ENCODE measurements at regions not wholly inside any gene's neighbourhood (a gene's known extent, or its start where the extent isn't known, plus 50 kb on each side); places are given as distances from the start of the nearest gene placed in this dataset.
"Not testable (repeated sequence)": the region's sequence is repeated elsewhere in the genome, so short reads cannot be mapped to it uniquely, and the experiment has no call there.

DNA sequence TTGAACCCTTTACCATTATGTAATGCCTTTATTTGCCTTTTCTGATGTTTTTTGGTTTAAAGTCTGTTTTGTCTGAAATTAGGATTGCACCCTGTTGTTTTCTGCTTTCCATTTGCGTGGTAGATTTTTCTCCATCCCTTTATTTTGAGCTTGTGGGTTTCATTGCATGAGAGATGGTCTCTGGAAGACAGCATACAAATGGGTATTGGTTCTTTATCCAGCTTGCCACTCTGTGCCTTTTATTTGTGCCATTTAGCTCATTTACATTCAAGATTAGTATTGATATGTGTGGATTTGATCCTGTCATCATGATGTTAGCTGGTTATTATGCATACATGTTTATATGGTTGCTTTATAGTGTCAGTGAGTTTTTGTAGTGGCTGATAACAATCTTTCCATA, 318.7 kb upstream of the PPP2R3A start:
- DNase-seq (no peak), ATAC-seq (replicated peaks in 1 of 2) (no peak)
- no peak overlapping the region for H3K27ac Mint-ChIP-seq
- H3K9me3 Mint-ChIP-seq: peaks cover 3 to 5% of the 10 kb centered on the region in 2 donors
- no peak overlapping the region for H3K4me3 Mint-ChIP-seq
- no peaks in the 10 kb centered on the region for H3K4me1 Mint-ChIP-seq (ENCODE audit: low read depth)
- no peaks in the 10 kb centered on the region for H3K36me3 Mint-ChIP-seq (ENCODE audit: insufficient read depth in 2 of 2)
- H3K27me3 Mint-ChIP-seq (ENCODE audit: low read depth): no peaks in the 10 kb centered on the region

DNA sequence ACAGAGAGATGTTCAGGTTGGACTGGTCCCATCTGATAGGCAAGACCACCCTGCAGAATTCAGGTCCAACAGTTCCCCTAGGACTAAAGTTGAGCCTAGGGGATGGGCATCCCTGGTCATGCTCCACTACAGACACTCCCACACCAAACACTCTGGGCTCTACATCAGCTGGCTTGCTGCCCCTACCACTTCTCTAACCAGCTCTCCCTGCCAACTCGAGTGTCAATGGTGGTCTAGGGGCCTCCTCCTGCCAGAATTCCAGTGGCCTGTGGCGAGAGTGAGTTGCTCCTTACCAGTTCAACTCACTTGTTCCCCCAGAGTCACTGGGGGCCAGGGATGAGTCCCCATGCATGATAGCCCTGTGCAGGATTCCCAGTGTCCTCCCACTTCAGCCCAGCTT, 316.2 kb upstream of the PPP2R3A start:
- ATAC-seq (replicated peaks in 1 of 2) (no peak), DNase-seq (no peak)
- H3K4me3 Mint-ChIP-seq: no peak overlapping the region
- no peaks in the 10 kb centered on the region for H3K4me1 Mint-ChIP-seq (ENCODE audit: low read depth)
- H3K36me3 Mint-ChIP-seq (ENCODE audit: insufficient read depth in 2 of 2): no peaks in the 10 kb centered on the region
- H3K27ac Mint-ChIP-seq: no peak overlapping the region
- peaks cover 3 to 5% of the 10 kb centered on the region in 2 donors for H3K9me3 Mint-ChIP-seq
- no peaks in the 10 kb centered on the region for H3K27me3 Mint-ChIP-seq (ENCODE audit: low read depth)

DNA sequence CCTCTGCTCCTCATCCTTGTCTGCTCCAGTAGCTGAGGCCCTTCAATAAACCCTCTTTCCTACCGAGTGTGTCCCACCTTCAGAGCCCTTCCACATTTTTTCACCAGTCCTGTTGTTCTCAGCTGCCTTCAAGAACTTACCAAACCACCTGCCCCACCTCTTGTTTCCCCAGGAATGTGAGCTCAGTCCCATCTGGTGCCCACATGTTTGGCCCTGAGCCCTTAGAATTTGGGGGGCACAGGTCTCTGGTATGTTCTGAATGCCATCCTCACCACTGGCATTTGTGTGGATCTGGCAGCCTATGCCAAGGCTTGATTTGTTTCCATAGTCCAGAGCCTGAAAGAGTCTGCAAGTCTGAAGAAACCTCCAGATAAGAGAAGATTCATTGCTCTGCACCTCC, 315.2 kb upstream of the PPP2R3A start:
- H3K4me1 Mint-ChIP-seq (ENCODE audit: low read depth): no peaks in the 10 kb centered on the region
- H3K36me3 Mint-ChIP-seq (ENCODE audit: insufficient read depth in 2 of 2): no peaks in the 10 kb centered on the region
- ATAC-seq (replicated peaks in 1 of 2) (no peak), DNase-seq (no peak)
- peaks cover 3 to 5% of the 10 kb centered on the region in 2 donors for H3K9me3 Mint-ChIP-seq
- H3K27ac Mint-ChIP-seq: no peak overlapping the region
- H3K4me3 Mint-ChIP-seq: no peak overlapping the region
- no peaks in the 10 kb centered on the region for H3K27me3 Mint-ChIP-seq (ENCODE audit: low read depth)

DNA sequence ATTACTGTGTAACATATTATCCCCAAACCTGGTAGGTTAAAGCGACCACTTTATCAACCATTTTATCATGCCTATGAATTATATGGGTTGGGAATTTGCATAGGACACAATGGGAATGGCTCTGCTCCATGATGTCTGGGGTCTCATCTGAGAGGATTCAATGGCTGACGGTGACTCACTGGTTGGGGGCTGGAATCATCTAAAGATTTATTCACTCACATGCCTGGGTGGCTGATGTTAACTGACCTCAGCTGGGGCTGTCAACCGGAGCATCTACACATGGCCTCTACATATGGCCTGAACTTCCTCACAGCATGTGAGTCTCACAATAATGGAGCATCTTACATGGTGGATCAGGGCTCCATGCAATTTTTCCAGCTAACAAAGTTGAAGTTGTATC, 313.1 kb upstream of the PPP2R3A start:
- Mint-ChIP-seq H3K4me1 (ENCODE audit: low read depth) (no peaks in the 10 kb centered on the region), H3K9me3 (peaks cover 4 to 11% of the 10 kb centered on the region in 2 donors), H3K27me3 (ENCODE audit: low read depth) (no peaks in the 10 kb centered on the region), H3K27ac (no peak overlapping the region), H3K36me3 (ENCODE audit: insufficient read depth in 2 of 2) (no peaks in the 10 kb centered on the region), H3K4me3 (no peak overlapping the region)
- no peak for ATAC-seq (replicated peaks in 1 of 2)
- no peak for DNase-seq

DNA sequence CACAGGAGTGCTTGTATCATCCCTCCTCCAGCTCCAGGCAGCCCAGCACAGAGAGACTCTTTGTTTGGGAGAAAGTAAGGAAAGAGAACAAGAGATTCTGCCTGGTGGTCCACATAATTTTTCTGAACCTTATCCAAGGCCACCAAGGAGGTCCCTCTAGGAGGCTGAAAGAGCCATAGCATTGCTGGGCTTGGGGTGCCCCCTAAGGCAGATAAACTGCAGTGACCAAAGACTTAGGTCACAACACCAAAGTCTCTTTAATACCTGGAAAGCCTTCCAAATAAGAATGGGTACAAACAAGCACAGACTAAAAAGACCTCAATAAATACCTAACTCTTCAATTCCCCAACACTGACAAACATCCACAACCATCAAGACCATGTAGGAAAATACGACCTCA, 310.2 kb upstream of the PPP2R3A start:
- peaks cover 6 to 10% of the 10 kb centered on the region in 2 donors for H3K9me3 Mint-ChIP-seq
- H3K27me3 Mint-ChIP-seq (ENCODE audit: low read depth): no peaks in the 10 kb centered on the region
- no peak overlapping the region for H3K4me3 Mint-ChIP-seq
- H3K36me3 Mint-ChIP-seq (ENCODE audit: insufficient read depth in 2 of 2): peaks cover 3 to 5% of the 10 kb centered on the region in 2 donors
- ATAC-seq (replicated peaks in 1 of 2) (no peak), DNase-seq (no peak)
- H3K27ac Mint-ChIP-seq: no peak overlapping the region
- no peaks in the 10 kb centered on the region for H3K4me1 Mint-ChIP-seq (ENCODE audit: low read depth)

DNA sequence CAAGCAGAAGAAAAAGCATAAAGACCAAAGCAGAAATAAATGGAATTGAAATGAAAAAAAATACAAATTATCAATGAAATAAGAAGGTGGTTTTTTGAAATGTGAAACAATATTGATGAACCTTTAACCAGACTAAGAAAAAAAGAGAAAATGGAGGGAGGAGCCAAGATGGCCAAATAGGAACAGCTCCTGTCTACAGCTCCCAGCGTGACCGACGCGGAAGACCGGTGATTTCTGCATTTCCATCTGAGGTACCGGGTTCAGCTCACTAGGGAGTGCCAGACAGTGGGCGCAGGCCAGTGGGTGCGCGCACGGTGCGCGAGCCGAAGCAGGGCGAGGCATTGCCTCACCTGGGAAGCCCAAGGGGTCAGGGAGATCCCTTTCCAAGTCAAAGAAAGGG, 307.1 kb upstream of the PPP2R3A start:
- not testable (repeated sequence) for H3K9me3 Mint-ChIP-seq; H3K4me1 Mint-ChIP-seq (ENCODE audit: low read depth); H3K36me3 Mint-ChIP-seq (ENCODE audit: insufficient read depth in 2 of 2); H3K27ac Mint-ChIP-seq; DNase-seq; H3K4me3 Mint-ChIP-seq; ATAC-seq (replicated peaks in 1 of 2); H3K27me3 Mint-ChIP-seq (ENCODE audit: low read depth)

DNA sequence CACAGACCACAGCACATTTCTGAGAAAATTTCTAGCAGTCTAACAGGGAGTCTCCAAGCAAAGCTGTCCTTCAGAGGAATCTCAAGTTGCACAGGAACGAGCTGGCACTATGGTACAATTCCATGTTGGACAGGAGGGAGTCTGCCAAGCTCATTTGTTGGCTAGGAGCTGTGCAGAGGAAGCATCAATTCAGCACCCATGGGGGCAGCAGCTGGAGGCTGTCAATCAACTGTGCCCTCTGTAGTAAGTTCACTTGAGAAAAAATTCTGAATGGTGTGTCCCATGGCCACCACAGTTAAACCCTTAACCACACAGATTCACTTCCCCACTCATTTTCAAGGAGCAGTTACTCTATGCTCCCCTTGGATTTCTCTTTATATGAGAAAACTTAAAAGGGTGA, 298.5 kb upstream of the PPP2R3A start:
- ATAC-seq (replicated peaks in 1 of 2) (no peak), DNase-seq (no peak)
- no peaks in the 10 kb centered on the region for H3K27me3 Mint-ChIP-seq (ENCODE audit: low read depth)
- H3K4me1 Mint-ChIP-seq (ENCODE audit: low read depth): no peaks in the 10 kb centered on the region
- peaks cover 10 to 13% of the 10 kb centered on the region in 2 donors for H3K9me3 Mint-ChIP-seq
- H3K27ac Mint-ChIP-seq: no peak overlapping the region
- H3K4me3 Mint-ChIP-seq: no peak overlapping the region
- H3K36me3 Mint-ChIP-seq (ENCODE audit: insufficient read depth in 2 of 2): no peaks in the 10 kb centered on the region

DNA sequence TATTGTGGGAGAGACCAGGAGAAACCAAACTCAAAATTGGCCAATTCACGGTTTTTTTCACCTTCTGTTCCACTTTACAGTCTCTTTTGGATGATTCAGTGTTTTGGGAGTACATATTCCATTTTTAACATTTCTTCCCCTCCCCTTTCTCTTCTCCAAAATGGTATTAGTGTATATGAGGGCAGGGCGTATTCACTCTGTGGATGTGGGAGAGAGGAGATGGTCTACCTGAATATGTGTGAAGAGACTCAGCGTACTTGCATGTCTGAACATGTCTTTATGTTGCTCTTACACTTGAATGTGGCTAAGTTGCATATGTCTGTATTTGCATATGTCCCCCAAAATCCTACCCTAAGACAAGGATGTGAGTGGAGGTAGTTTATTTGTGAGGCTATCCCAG, 291.0 kb upstream of the PPP2R3A start:
- Mint-ChIP-seq H3K27me3 (ENCODE audit: low read depth) (no peaks in the 10 kb centered on the region), H3K4me1 (ENCODE audit: low read depth) (no peaks in the 10 kb centered on the region), H3K27ac (no peak overlapping the region), H3K9me3 (peaks cover 5 to 6% of the 10 kb centered on the region in 2 donors), H3K36me3 (ENCODE audit: insufficient read depth in 2 of 2) (peaks cover 0 to 2% of the 10 kb centered on the region in 2 donors), H3K4me3 (no peak overlapping the region)
- DNase-seq (no peak), ATAC-seq (replicated peaks in 1 of 2) (no peak)

DNA sequence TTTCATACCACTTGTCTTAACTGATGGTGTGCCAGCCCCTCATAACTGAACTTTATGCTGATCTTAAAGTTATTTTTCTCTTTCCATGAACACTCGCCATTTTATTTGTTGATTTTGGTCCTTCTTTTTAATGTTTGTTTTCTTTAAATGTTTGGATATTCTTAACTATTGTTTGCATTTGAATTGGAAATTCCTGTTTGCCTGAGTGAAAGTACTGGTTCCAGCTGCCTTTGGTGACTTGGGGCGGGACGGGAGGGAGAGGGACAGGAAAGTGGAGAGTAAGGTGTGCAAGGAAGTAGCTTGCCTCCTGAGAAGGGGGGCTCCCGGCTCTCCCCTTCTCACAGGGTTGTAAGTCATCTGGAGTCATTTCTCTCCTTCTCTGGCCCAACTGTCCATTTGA, 287.1 kb upstream of the PPP2R3A start:
- Mint-ChIP-seq H3K36me3 (ENCODE audit: insufficient read depth in 2 of 2) (peaks cover 0 to 2% of the 10 kb centered on the region in 2 donors), H3K9me3 (peaks cover 4% of the 10 kb centered on the region in 2 donors)

DNA sequence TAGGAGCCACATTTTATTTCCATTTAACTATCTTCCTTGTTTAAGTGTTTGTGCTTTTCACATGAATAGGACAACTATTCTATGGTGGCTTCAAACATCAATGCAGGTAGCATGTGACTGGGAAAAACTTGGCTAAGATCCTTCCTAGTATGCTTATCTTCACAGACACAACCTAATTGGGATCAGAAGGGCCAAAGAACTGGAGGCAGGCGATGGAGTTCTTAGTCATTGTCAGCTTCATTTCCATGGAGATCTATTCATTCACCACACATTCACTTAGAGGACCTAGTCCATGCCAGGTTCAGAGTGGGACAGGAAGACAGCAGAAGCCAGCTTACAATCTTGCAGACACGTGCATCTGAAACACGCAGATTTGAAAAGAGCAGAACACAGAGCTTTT, 277.5 kb upstream of the PPP2R3A start:
- Mint-ChIP-seq H3K36me3 (ENCODE audit: insufficient read depth in 2 of 2) (no peaks in the 10 kb centered on the region), H3K4me3 (no peak overlapping the region), H3K27ac (no peak overlapping the region), H3K4me1 (ENCODE audit: low read depth) (no peaks in the 10 kb centered on the region), H3K9me3 (peaks cover 2% of the 10 kb centered on the region in 2 donors), H3K27me3 (ENCODE audit: low read depth) (no peaks in the 10 kb centered on the region)
- DNase-seq (no peak), ATAC-seq (replicated peaks in 1 of 2) (no peak)

More for the DNA sequence above, 287.1 kb upstream of the PPP2R3A start:
- no peak overlapping the region for H3K4me3 Mint-ChIP-seq
- DNase-seq: no peak
- no peak for ATAC-seq (replicated peaks in 1 of 2)
- no peaks in the 10 kb centered on the region for H3K4me1 Mint-ChIP-seq (ENCODE audit: low read depth)
- no peak overlapping the region for H3K27ac Mint-ChIP-seq
- H3K27me3 Mint-ChIP-seq (ENCODE audit: low read depth): no peaks in the 10 kb centered on the region

DNA sequence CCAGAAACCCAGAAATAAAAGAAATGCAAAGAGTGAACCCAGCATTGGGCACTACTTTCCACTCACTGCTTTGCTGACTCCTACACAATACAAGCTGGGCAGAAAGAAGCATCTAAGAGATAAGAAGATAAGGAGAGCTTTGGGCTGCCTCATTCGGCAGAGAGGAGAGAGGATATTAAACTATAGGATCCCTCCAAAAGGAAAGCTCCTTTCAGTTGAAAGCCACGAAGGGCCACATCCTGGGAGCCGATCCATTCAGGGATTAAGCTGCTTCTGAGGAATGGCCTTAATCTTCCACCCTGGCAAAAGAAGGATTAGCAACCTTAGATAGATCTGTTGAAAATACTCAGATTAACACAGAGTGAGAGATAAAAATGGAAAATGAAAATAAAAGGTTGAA, 274.9 kb upstream of the PPP2R3A start:
- Mint-ChIP-seq H3K27me3 (ENCODE audit: low read depth) (no peaks in the 10 kb centered on the region), H3K4me1 (ENCODE audit: low read depth) (no peaks in the 10 kb centered on the region), H3K27ac (no peak overlapping the region), H3K4me3 (no peak overlapping the region), H3K9me3 (peaks cover 2% of the 10 kb centered on the region in 2 donors), H3K36me3 (ENCODE audit: insufficient read depth in 2 of 2) (no peaks in the 10 kb centered on the region)
- no peak for DNase-seq
- ATAC-seq (replicated peaks in 1 of 2): no peak

DNA sequence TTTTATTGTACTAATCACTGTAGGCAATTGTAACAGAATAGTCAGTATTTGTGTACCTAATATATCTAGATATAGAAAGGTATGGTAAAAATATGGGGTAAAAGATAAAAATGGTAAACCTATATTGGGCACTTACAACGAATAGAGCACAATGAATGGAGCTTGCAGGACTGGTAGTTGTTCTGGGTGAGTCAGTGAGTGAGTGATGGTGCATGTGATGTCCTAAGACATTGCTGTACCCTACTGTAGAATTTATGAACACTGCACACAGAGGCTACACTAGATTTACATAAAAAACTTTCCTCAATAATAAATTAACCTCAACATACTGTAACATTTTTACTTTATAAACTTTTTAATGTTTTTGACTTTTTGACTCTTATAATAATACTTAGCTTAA, 274.3 kb upstream of the PPP2R3A start:
- Mint-ChIP-seq H3K4me3 (no peak overlapping the region), H3K4me1 (ENCODE audit: low read depth) (no peaks in the 10 kb centered on the region), H3K27ac (no peak overlapping the region), H3K36me3 (ENCODE audit: insufficient read depth in 2 of 2) (no peaks in the 10 kb centered on the region), H3K9me3 (peaks cover 2% of the 10 kb centered on the region in 2 donors), H3K27me3 (ENCODE audit: low read depth) (no peaks in the 10 kb centered on the region)
- no peak for ATAC-seq (replicated peaks in 1 of 2)
- no peak for DNase-seq

DNA sequence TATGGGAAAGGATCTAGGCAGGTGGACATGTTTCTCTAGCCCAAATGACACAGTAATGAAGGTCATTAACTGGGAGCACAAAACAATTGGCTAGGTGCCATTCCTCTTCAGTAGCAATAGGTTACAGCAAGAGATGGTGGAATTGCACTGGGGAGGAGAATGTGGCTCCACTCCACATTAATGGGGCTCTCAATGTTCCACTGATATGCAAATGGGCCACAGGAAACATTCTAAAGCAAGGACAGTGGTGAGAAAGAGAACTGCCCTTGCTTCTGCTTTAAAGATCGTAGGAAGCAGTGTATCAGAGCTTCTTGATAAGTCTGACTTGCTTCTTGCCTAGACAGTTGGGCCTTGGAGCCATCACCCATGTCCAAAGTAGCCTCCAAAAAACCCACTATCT, 271.4 kb upstream of the PPP2R3A start:
- no peak for DNase-seq
- Mint-ChIP-seq H3K4me1 (ENCODE audit: low read depth) (no peaks in the 10 kb centered on the region), H3K27me3 (ENCODE audit: low read depth) (no peaks in the 10 kb centered on the region), H3K36me3 (ENCODE audit: insufficient read depth in 2 of 2) (no peaks in the 10 kb centered on the region), H3K9me3 (peaks cover 0 to 3% of the 10 kb centered on the region in 2 donors), H3K4me3 (no peak overlapping the region), H3K27ac (no peak overlapping the region)
- no peak for ATAC-seq (replicated peaks in 1 of 2)

DNA sequence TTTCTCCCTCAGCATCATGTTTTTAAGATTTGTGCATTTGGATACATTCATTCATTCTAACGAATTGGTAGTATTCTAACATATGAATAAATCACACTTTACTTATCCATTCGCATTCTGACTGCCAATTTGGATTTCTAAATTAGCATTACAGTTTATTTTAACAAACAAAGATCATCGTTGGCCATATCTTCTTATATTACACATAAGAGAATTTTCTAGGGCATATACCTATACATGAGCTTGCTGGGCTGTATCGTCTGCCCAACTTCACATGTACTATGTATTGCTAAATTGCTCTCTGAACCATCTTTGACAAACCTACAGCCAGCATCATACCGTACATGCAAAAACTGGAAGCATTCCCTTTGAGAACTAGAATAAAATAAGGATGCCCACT, 265.8 kb upstream of the PPP2R3A start:
- Mint-ChIP-seq H3K27me3 (ENCODE audit: low read depth) (no peaks in the 10 kb centered on the region), H3K9me3 (peaks cover 2 to 6% of the 10 kb centered on the region in 2 donors), H3K36me3 (ENCODE audit: insufficient read depth in 2 of 2) (no peaks in the 10 kb centered on the region), H3K27ac (no peak overlapping the region), H3K4me3 (no peak overlapping the region), H3K4me1 (ENCODE audit: low read depth) (no peaks in the 10 kb centered on the region)
- ATAC-seq (replicated peaks in 1 of 2): no peak
- DNase-seq: no peak

Measured in activated T-cell treated with anti-CD3 and anti-CD28 coated beads, Interleukin-2, amount 50 U/mL, for 72 hours (primary cell).